Panc1 (cell line): ENCODE measurements at regions not wholly inside any gene's neighbourhood (a gene's known extent, or its start where the extent isn't known, plus 50 kb on each side); places are given as distances from the start of the nearest gene placed in this dataset.
A peak's percentile ranks its signal among the peaks of the same experiment; 100 is the strongest.

ENCODE experiments used
- ATAC-seq: fragments of 200-7000 bp; cut with Tn5 transposase; 2 replicates; pipeline ENCODE4 v1.9.1; 2020; ENCODE audit warnings: mild to moderate bottlenecking, moderate library complexity
- BruUV-seq: library from RNA; stranded (reverse); fragments of 400-500 nt; replicated peaks from 2 replicates; lab custom pipeline; 2021; lab: Mats Ljungman, UMichigan
- CTCF ChIA-PET: fragments of 300-600 bp; sonication (Branson Sonifier 250); formaldehyde crosslinking; loops from one replicate; lab custom pipeline; 2022; ENCODE audit warnings: antibody characterized with exemption; lab: Charles Lee
- POLR2A ChIA-PET: fragments of 300-600 bp; sonication (Branson Sonifier 250); formaldehyde crosslinking; loops from one replicate; lab custom pipeline; 2022; ENCODE audit warnings: antibody characterized with exemption; lab: Charles Lee
- DNase-seq: peaks from one replicate; pipeline ENCODE4 v3.0.0-alpha.2; 2010; ENCODE audit warnings: low read depth, low spot score
- H3K27ac ChIP-seq: 2 replicates; pipeline ENCODE4 v1.5.1; 2011; ENCODE audit warnings: mild to moderate bottlenecking, low read length, inconsistent platforms
- H3K27me3 ChIP-seq: fragments of 200-500 bp; sonication (Bioruptor generic); 2 replicates; pipeline ENCODE4 v1.6.0; 2014; ENCODE audit warnings: low read length, inconsistent platforms; ENCODE audit not compliant: control insufficient read depth, insufficient read depth
- H3K36me3 ChIP-seq: fragments of 200-500 bp; sonication (Bioruptor generic); 2 replicates; pipeline ENCODE4 v1.5.1; 2014; ENCODE audit warnings: inconsistent platforms, mild to moderate bottlenecking, low read length, moderate library complexity; ENCODE audit not compliant: control insufficient read depth, insufficient read depth
- H3K4me1 ChIP-seq: 2 replicates; pipeline ENCODE4 v1.5.1; 2011; ENCODE audit warnings: inconsistent platforms, mild to moderate bottlenecking, low read length, moderate library complexity; ENCODE audit not compliant: control insufficient read depth, insufficient read depth
- H3K4me3 ChIP-seq, 2 experiments: 2 replicates each; pipeline ENCODE4 v1.5.1; 2011 to 2012; ENCODE audit warnings: low read depth in 2 of 2, low read length in 2 of 2, mild to moderate bottlenecking in 2 of 2, inconsistent platforms in 1 of 2, moderate library complexity in 1 of 2
- H3K9me3 ChIP-seq: fragments of 200-500 bp; sonication (Bioruptor generic); 2 replicates; pipeline ENCODE4 v1.5.1; 2014; ENCODE audit warnings: low read depth, mild to moderate bottlenecking, inconsistent platforms, low read length, moderate library complexity; ENCODE audit not compliant: control insufficient read depth, insufficient read depth
- POLR2AphosphoS5 ChIP-seq: IDR thresholded peaks from 2 replicates; pipeline ENCODE4 v1.6.1; 2012; ENCODE audit warnings: mild to moderate bottlenecking, low read depth, low read length, moderate library complexity
- SIN3A ChIP-seq: IDR thresholded peaks from 2 replicates; pipeline ENCODE4 v1.6.1; 2012; ENCODE audit warnings: low read depth, mild to moderate bottlenecking, low read length, moderate library complexity, borderline replicate concordance; ENCODE audit not compliant: insufficient read depth
- TCF7L2 ChIP-seq: IDR thresholded peaks from 2 replicates; pipeline ENCODE4 v1.6.1; 2011; ENCODE audit warnings: mild to moderate bottlenecking, low read depth, low read length, inconsistent platforms
- in situ Hi-C: cut with HindIII; loops from 2 replicates; pipeline ENCODE4 v1.10.0; 2016; ENCODE audit warnings: low sequenced_read_pairs, low pct_unique_long_range_greater_than_20kb
- intact Hi-C: fragments of 100-400 bp; cut with micrococcal nuclease; formaldehyde crosslinking; loops from one replicate; pipeline ENCODE4 v1.10.0; 2022; ENCODE audit not compliant: unreplicated experiment
- TF ChIP-seq, protein P1 (sequence below): fragments of 450-650 bp; IDR thresholded peaks from 2 replicates; pipeline ENCODE4 v1.5.1; 2017; ENCODE audit warnings: mild to moderate bottlenecking
- TF ChIP-seq, protein P2 (sequence below), 2 experiments: IDR thresholded peaks; 2 replicates each; pipeline ENCODE4 v1.6.1; 2011 to 2012; ENCODE audit warnings: low read depth in 2 of 2, control low read depth in 1 of 2, low read length in 1 of 2, mild to moderate bottlenecking in 1 of 2, moderate library complexity in 1 of 2; ENCODE audit not compliant: insufficient read depth in 1 of 2

DNA sequence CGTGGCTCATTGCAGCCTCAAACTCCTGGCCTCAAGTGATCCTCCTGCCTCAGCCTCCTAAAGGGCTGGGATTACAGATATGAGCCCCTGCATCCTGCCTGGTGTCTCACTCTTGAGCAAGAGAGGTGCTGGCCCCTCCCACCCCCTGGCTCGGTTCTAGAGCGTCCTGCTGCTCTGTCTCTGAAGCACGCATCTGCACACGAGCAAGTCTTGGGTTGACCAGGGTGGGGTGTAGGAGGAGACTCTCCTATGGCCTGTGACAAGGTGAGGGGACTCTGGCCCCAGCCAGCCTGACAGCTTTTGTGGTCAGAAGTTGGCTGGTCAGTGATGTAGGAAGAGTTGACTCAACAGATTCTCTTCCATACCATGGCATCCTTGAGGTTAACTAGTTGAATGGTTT lies 110.7 kb upstream of the CARD11 start:
- H3K27me3 ChIP-seq = no peaks in the 10 kb centered on the region
- no TSS peak for BruUV-seq
- H3K27ac ChIP-seq = no peak overlapping the region
- in situ Hi-C loops = no loop called here
- no peaks in the 10 kb centered on the region for H3K9me3 ChIP-seq
- TF ChIP-seq POLR2AphosphoS5 (no peak), SIN3A (no peak), TCF7L2 (no peak)
- TF ChIP-seq, protein P1, sequence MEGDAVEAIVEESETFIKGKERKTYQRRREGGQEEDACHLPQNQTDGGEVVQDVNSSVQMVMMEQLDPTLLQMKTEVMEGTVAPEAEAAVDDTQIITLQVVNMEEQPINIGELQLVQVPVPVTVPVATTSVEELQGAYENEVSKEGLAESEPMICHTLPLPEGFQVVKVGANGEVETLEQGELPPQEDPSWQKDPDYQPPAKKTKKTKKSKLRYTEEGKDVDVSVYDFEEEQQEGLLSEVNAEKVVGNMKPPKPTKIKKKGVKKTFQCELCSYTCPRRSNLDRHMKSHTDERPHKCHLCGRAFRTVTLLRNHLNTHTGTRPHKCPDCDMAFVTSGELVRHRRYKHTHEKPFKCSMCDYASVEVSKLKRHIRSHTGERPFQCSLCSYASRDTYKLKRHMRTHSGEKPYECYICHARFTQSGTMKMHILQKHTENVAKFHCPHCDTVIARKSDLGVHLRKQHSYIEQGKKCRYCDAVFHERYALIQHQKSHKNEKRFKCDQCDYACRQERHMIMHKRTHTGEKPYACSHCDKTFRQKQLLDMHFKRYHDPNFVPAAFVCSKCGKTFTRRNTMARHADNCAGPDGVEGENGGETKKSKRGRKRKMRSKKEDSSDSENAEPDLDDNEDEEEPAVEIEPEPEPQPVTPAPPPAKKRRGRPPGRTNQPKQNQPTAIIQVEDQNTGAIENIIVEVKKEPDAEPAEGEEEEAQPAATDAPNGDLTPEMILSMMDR = no peak
- TF ChIP-seq, protein P2, sequence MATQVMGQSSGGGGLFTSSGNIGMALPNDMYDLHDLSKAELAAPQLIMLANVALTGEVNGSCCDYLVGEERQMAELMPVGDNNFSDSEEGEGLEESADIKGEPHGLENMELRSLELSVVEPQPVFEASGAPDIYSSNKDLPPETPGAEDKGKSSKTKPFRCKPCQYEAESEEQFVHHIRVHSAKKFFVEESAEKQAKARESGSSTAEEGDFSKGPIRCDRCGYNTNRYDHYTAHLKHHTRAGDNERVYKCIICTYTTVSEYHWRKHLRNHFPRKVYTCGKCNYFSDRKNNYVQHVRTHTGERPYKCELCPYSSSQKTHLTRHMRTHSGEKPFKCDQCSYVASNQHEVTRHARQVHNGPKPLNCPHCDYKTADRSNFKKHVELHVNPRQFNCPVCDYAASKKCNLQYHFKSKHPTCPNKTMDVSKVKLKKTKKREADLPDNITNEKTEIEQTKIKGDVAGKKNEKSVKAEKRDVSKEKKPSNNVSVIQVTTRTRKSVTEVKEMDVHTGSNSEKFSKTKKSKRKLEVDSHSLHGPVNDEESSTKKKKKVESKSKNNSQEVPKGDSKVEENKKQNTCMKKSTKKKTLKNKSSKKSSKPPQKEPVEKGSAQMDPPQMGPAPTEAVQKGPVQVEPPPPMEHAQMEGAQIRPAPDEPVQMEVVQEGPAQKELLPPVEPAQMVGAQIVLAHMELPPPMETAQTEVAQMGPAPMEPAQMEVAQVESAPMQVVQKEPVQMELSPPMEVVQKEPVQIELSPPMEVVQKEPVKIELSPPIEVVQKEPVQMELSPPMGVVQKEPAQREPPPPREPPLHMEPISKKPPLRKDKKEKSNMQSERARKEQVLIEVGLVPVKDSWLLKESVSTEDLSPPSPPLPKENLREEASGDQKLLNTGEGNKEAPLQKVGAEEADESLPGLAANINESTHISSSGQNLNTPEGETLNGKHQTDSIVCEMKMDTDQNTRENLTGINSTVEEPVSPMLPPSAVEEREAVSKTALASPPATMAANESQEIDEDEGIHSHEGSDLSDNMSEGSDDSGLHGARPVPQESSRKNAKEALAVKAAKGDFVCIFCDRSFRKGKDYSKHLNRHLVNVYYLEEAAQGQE (IDR thresholded peaks at IDR 0.05; ENCODE audit: insufficient read depth in 1 of 2, low read depth in 2 of 2, low read length in 1 of 2) = no peak
- intact Hi-C loops = loop anchor here (5.0 kb wide), 1 partner anchor 267 kb away; no protein-coding TSS in a partner anchor
- ChIA-PET CTCF (interaction anchor here (1.1 kb wide), 1 partner anchor 290 kb away, joined by 3 read pairs; no protein-coding TSS in a partner anchor), POLR2A (no interaction called here)
- H3K4me3 ChIP-seq = no peak overlapping the region
- ATAC-seq = no peak
- DNase-seq = no peak
- H3K36me3 ChIP-seq = no peaks in the 10 kb centered on the region
- H3K4me1 ChIP-seq = no peaks in the 10 kb centered on the region

DNA sequence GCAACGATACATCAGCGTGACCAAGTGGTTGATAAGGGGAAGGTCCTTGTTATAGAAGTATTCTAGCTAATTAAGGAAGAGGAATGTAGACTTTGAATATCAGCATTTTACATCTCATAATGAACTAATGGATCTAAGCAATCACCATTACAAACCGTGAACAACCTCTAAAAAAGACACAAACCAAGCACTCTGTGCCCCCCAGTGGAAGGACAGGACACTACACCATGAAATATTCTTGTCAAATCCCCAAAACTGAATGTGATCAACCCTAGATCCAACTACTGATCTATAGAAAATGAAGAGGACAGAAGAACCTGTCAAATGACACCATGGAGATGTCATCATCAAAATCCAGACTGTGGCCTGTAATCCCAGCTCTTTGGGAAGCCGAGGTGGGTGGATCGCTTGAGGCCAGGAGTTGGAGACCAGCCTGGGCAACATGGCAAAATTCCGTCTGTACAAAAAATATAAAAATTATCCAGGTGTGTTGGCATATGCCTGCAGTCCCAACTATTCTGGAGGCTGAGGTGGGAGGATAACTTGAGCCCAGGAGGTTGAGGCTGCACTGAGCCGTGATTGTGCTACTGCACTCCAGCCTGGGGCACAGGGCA lies 111.3 kb upstream of the CARD11 start:
- Histone ChIP-seq H3K9me3 (no peaks in the 10 kb centered on the region), H3K36me3 (no peaks in the 10 kb centered on the region), H3K27ac (no peak overlapping the region), H3K4me3 (no peak overlapping the region), H3K4me1 (no peaks in the 10 kb centered on the region), H3K27me3 (no peaks in the 10 kb centered on the region)
- intact Hi-C loops (loop anchor here (5.0 kb wide), 2 partner anchors 268 to 288 kb away; no protein-coding TSS in a partner anchor), in situ Hi-C loops (no loop called here)
- ChIA-PET POLR2A (interaction anchor here (0.7 kb wide), 1 partner anchor 16 kb away, joined by 6 read pairs; no protein-coding TSS in a partner anchor), CTCF (interaction anchor here (1.1 kb wide), 1 partner anchor 291 kb away, joined by 3 read pairs; no protein-coding TSS in a partner anchor)
- ATAC-seq = no peak; the same call in 1 of the 2 replicates
- DNase-seq = peak; percentile 27
- no peak for TF ChIP-seq POLR2AphosphoS5
- TF ChIP-seq, protein P1 = peak; percentile 84
- no TSS peak for BruUV-seq
